SK-N-SH treated with all-trans-retinoic acid at 6 μM for 48 hours (cell line): ENCODE measurements at regions not wholly inside any gene's neighbourhood (a gene's known extent, or its start where the extent isn't known, plus 50 kb on each side); places are given as distances from the start of the nearest gene placed in this dataset.

Experiments used
- ATAC-seq: fragments of 200-7000 bp; cut with Tn5 transposase; 3 replicates; pipeline ENCODE4 v1.9.1; 2020; ENCODE audit warnings: mild to moderate bottlenecking, moderate library complexity
- BACH2 ChIP-seq: fragments of 250-450 bp; sonication (Bioruptor Pico); IDR thresholded peaks from 2 replicates; pipeline ENCODE4 v1.9.0; 2021; ENCODE audit warnings: mild to moderate bottlenecking, borderline replicate concordance
- CREB5 ChIP-seq: fragments of 250-450 bp; sonication (Bioruptor Pico); IDR thresholded peaks from 2 replicates; pipeline ENCODE4 v1.5.1; 2020; ENCODE audit warnings: low read depth, mild to moderate bottlenecking, moderate library complexity
- CSRNP3 ChIP-seq: fragments of 250-450 bp; sonication (Bioruptor Pico); IDR thresholded peaks from 2 replicates; pipeline ENCODE4 v1.5.1; 2021; ENCODE audit warnings: mild to moderate bottlenecking, moderate library complexity
- ESRRG ChIP-seq: fragments of 250-450 bp; sonication (Bioruptor Pico); IDR thresholded peaks from 2 replicates; pipeline ENCODE4 v1.6.1; 2021; ENCODE audit warnings: mild to moderate bottlenecking
- GLIS3 ChIP-seq: fragments of 250-450 bp; sonication (Bioruptor Pico); IDR thresholded peaks from 2 replicates; pipeline ENCODE4 v1.5.0; 2020; ENCODE audit warnings: mild to moderate bottlenecking, moderate library complexity
- ISL1 ChIP-seq: fragments of 250-450 bp; sonication (Bioruptor Pico); IDR thresholded peaks from 2 replicates; pipeline ENCODE4 v2.1.2; 2022; ENCODE audit warnings: mild to moderate bottlenecking, moderate library complexity
- OSR1 ChIP-seq: fragments of 250-450 bp; sonication (Bioruptor Pico); IDR thresholded peaks from 2 replicates; pipeline ENCODE4 v1.8.0; 2022; ENCODE audit warnings: moderate library complexity, mild to moderate bottlenecking, inconsistent platforms
- PATZ1 ChIP-seq: fragments of 250-450 bp; sonication (Bioruptor Pico); IDR thresholded peaks from 2 replicates; pipeline ENCODE4 v1.8.0; 2020; ENCODE audit warnings: mild to moderate bottlenecking, moderate library complexity, borderline replicate concordance
- POU6F1 ChIP-seq: fragments of 250-450 bp; sonication (Bioruptor Pico); IDR thresholded peaks from 2 replicates; pipeline ENCODE4 v1.8.0; 2021; ENCODE audit warnings: low read depth, mild to moderate bottlenecking, moderate library complexity, borderline replicate concordance
- PPARA ChIP-seq: fragments of 250-450 bp; sonication (Bioruptor Pico); IDR thresholded peaks from 2 replicates; pipeline ENCODE4 v1.5.0; 2020; ENCODE audit warnings: mild to moderate bottlenecking, borderline replicate concordance
- RARB ChIP-seq: fragments of 250-450 bp; sonication (Bioruptor Pico); IDR thresholded peaks from 2 replicates; pipeline ENCODE4 v1.8.0; 2021; ENCODE audit warnings: mild to moderate bottlenecking, moderate library complexity
- SNAI2 ChIP-seq: fragments of 250-450 bp; sonication (Bioruptor Pico); IDR thresholded peaks from 2 replicates; pipeline ENCODE4 v1.5.0; 2020; ENCODE audit warnings: mild to moderate bottlenecking, moderate library complexity
- TCF4 ChIP-seq: fragments of 250-450 bp; sonication (Bioruptor Pico); IDR thresholded peaks from 2 replicates; pipeline ENCODE4 v1.8.0; 2021; ENCODE audit warnings: mild to moderate bottlenecking, moderate library complexity, borderline replicate concordance
- TOX ChIP-seq: fragments of 250-450 bp; sonication (Bioruptor Pico); IDR thresholded peaks from 2 replicates; pipeline ENCODE4 v1.8.0; 2021; ENCODE audit warnings: mild to moderate bottlenecking, moderate library complexity, borderline replicate concordance
- TSHZ2 ChIP-seq: fragments of 250-450 bp; sonication (Bioruptor Pico); IDR thresholded peaks from 2 replicates; pipeline ENCODE4 v1.5.0; 2020; ENCODE audit warnings: mild to moderate bottlenecking, moderate library complexity
- ZFP3 ChIP-seq: fragments of 250-450 bp; sonication (Bioruptor Pico); IDR thresholded peaks from 2 replicates; pipeline ENCODE4 v1.5.0; 2020; ENCODE audit warnings: mild to moderate bottlenecking, moderate library complexity
- ZFP30 ChIP-seq: fragments of 450-650 bp; formaldehyde crosslinking; IDR thresholded peaks from 2 replicates; pipeline ENCODE4 v1.5.0; 2022; ENCODE audit warnings: mild to moderate bottlenecking, moderate library complexity
- ZNF565 ChIP-seq: fragments of 450-650 bp; formaldehyde crosslinking; conservative IDR thresholded peaks from 2 replicates; pipeline ENCODE4 v1.5.0; 2020; ENCODE audit warnings: low read depth, mild to moderate bottlenecking, moderate library complexity
- ZNF70 ChIP-seq: fragments of 450-650 bp; formaldehyde crosslinking; IDR thresholded peaks from 2 replicates; pipeline ENCODE4 v1.5.0; 2020; ENCODE audit warnings: mild to moderate bottlenecking, moderate library complexity
- ZNF8 ChIP-seq: fragments of 450-650 bp; formaldehyde crosslinking; IDR thresholded peaks from 2 replicates; pipeline ENCODE4 v1.5.0; 2020; ENCODE audit warnings: mild to moderate bottlenecking, moderate library complexity

- no peak for TF ChIP-seq CREB5 (CRISPR knock-in tag)
Observed at GRCh38 chr9:107170801-107171200, 112.3 kb upstream of the RAD23B start (continued).

- ATAC-seq = peak; percentile 96
- no peak for TF ChIP-seq RARB (CRISPR knock-in tag)
- no peak for TF ChIP-seq ISL1 (CRISPR knock-in tag)
- no peak for TF ChIP-seq GLIS3
- no peak for TF ChIP-seq PPARA
- no peak for TF ChIP-seq ZNF8
- no peak for TF ChIP-seq PATZ1 (CRISPR knock-in tag)
- TF ChIP-seq BACH2 (CRISPR knock-in tag) = no peak
- TF ChIP-seq TSHZ2 (CRISPR knock-in tag) = no peak
- TF ChIP-seq SNAI2 (CRISPR knock-in tag) = no peak
- TF ChIP-seq ZNF70 (CRISPR knock-in tag) = no peak
- TF ChIP-seq ZNF565 = no peak
- no peak for TF ChIP-seq OSR1
- TF ChIP-seq CREB5 (CRISPR knock-in tag) = no peak
- TF ChIP-seq ZFP30 (CRISPR knock-in tag) = no peak
- no peak for TF ChIP-seq TOX (CRISPR knock-in tag)
Observed at GRCh38 chr9:107172160-107172978, 110.7 kb upstream of the RAD23B start.

- ATAC-seq = no peak
- TF ChIP-seq ZFP3 (CRISPR knock-in tag) = no peak
- no peak for TF ChIP-seq GLIS3
- TF ChIP-seq ZFP30 (CRISPR knock-in tag) = no peak
- no peak for TF ChIP-seq OSR1
- no peak for TF ChIP-seq POU6F1
- TF ChIP-seq TSHZ2 (CRISPR knock-in tag) = no peak
- TF ChIP-seq RARB (CRISPR knock-in tag) = no peak
- TF ChIP-seq ESRRG = no peak
- no peak for TF ChIP-seq CREB5 (CRISPR knock-in tag)
- TF ChIP-seq CSRNP3 (CRISPR knock-in tag) = no peak
- no peak for TF ChIP-seq TCF4
- TF ChIP-seq ZNF565 = no peak
- TF ChIP-seq ISL1 (CRISPR knock-in tag) = no peak
Observed at GRCh38 chr9:107172979-107173347, 110.1 kb upstream of the RAD23B start.
